ENCODE measurements at regions not wholly inside any gene's neighbourhood (a gene's known extent, or its start where the extent isn't known, plus 50 kb on each side); places are given as distances from the start of the nearest gene placed in this dataset.

GRCh38 chr16:55010492-55011160, 80.0 kb downstream of the IRX5 start:
- no peak overlapping the region for H3K4me3 ChIP-seq (ENCODE audit: low read depth, low read length)
- no peak for DNase-seq (ENCODE audit: low read depth)
- TF ChIP-seq POLR2A (IDR thresholded peaks at IDR 0.05; ENCODE audit: extremely low read depth, insufficient read length) (no peak), CTCF (IDR thresholded peaks at IDR 0.05; ENCODE audit: low read depth, low read length) (no peak), MAX (IDR thresholded peaks at IDR 0.05; ENCODE audit: low read depth, low read length) (no peak), MYC (IDR thresholded peaks at IDR 0.05; ENCODE audit: low read depth, low read length) (no peak)

GRCh38 chr16:55012362-55012761, 81.7 kb downstream of the IRX5 start:
- no peak for TF ChIP-seq CTCF (IDR thresholded peaks at IDR 0.05; ENCODE audit: low read depth, low read length)
- no peak for TF ChIP-seq MAX (IDR thresholded peaks at IDR 0.05; ENCODE audit: low read depth, low read length)
- no peak for TF ChIP-seq POLR2A (IDR thresholded peaks at IDR 0.05; ENCODE audit: extremely low read depth, insufficient read length)
- no peak for TF ChIP-seq MYC (IDR thresholded peaks at IDR 0.05; ENCODE audit: low read depth, low read length)
- no peak overlapping the region for H3K4me3 ChIP-seq (ENCODE audit: low read depth, low read length)
- no peak for DNase-seq (ENCODE audit: low read depth)

GRCh38 chr16:55012793-55013192, 82.1 kb downstream of the IRX5 start:
- no peak for TF ChIP-seq CTCF (IDR thresholded peaks at IDR 0.05; ENCODE audit: low read depth, low read length)
- no peak for TF ChIP-seq MAX (IDR thresholded peaks at IDR 0.05; ENCODE audit: low read depth, low read length)
- no peak for TF ChIP-seq POLR2A (IDR thresholded peaks at IDR 0.05; ENCODE audit: extremely low read depth, insufficient read length)
- TF ChIP-seq MYC (IDR thresholded peaks at IDR 0.05; ENCODE audit: low read depth, low read length): no peak
- no peak for DNase-seq (ENCODE audit: low read depth)
- H3K4me3 ChIP-seq (ENCODE audit: low read depth, low read length): no peak overlapping the region

GRCh38 chr16:55014022-55014421, 83.4 kb downstream of the IRX5 start:
- H3K4me3 ChIP-seq (ENCODE audit: low read depth, low read length): no peak overlapping the region
- TF ChIP-seq POLR2A (IDR thresholded peaks at IDR 0.05; ENCODE audit: extremely low read depth, insufficient read length) (no peak), MYC (IDR thresholded peaks at IDR 0.05; ENCODE audit: low read depth, low read length) (no peak), CTCF (IDR thresholded peaks at IDR 0.05; ENCODE audit: low read depth, low read length) (no peak), MAX (IDR thresholded peaks at IDR 0.05; ENCODE audit: low read depth, low read length) (no peak)
- DNase-seq (ENCODE audit: low read depth): no peak

GRCh38 chr16:55015181-55015913, 84.7 kb downstream of the IRX5 start:
- DNase-seq (ENCODE audit: low read depth): no peak
- TF ChIP-seq MAX (IDR thresholded peaks at IDR 0.05; ENCODE audit: low read depth, low read length) (no peak), CTCF (IDR thresholded peaks at IDR 0.05; ENCODE audit: low read depth, low read length) (no peak), POLR2A (IDR thresholded peaks at IDR 0.05; ENCODE audit: extremely low read depth, insufficient read length) (no peak), MYC (IDR thresholded peaks at IDR 0.05; ENCODE audit: low read depth, low read length) (no peak)
- no peak overlapping the region for H3K4me3 ChIP-seq (ENCODE audit: low read depth, low read length)

All from NB4 (cell line).